ENCODE measurements at regions not wholly inside any gene's neighbourhood (a gene's known extent, or its start where the extent isn't known, plus 50 kb on each side); places are given as distances from the start of the nearest gene placed in this dataset.

DNA sequence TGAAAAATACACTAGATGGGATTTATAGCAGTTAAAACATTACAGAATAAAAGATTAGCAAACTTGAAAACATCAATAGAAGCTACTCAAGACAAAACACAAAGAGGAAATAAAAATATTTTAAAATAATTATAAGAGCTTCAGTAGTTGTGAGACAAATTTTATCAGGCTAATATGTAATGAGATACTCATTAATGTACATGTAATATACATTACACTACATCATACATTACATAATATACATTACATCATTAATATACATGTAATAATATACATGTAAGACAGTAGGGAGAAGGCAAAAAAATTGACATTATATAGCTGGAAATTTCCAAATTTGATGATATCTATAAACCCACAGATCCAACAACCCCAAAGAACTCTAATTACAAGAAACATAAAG, 249.4 kb upstream of the HMGA2 start:
- no peak overlapping the region for H3K4me2 ChIP-seq (ENCODE audit: insufficient read depth, low read length)
- H2AFZ ChIP-seq (ENCODE audit: low read depth, low read length): no peak overlapping the region
- H3K9me1 ChIP-seq (ENCODE audit: control insufficient read depth, insufficient read depth, low read length): no peaks in the 10 kb centered on the region
- ChIA-PET POLR2A (no interaction called here), CTCF (ENCODE audit: low intra/inter-chr PET ratio) (no interaction called here)
- no peak overlapping the region for H3K27ac ChIP-seq (ENCODE audit: extremely low read depth, low read depth, low read length)
- intact Hi-C loops (cut with micrococcal nuclease): no loop called here
- no TSS peak for BruUV-seq (replicated peaks)
- no peaks in the 10 kb centered on the region for H3K9me3 ChIP-seq (replicated peaks; ENCODE audit: control insufficient read depth, insufficient read depth, low read depth, low read length)
- no peaks in the 10 kb centered on the region for H3K36me3 ChIP-seq (ENCODE audit: control insufficient read depth, insufficient read depth, low read length)
- ATAC-seq: no peak
- H4K20me1 ChIP-seq (replicated peaks; ENCODE audit: control insufficient read depth, insufficient read depth, low read length): no peaks in the 10 kb centered on the region
- no peak overlapping the region for H3K4me3 ChIP-seq
- H3K4me1 ChIP-seq (replicated peaks in 1 of 2; ENCODE audit: control insufficient read depth in 2 of 2, insufficient read depth in 2 of 2, low read length in 2 of 2): no peaks in the 10 kb centered on the region
- FAIRE-seq: no peak
- H3K79me2 ChIP-seq (ENCODE audit: control insufficient read depth, insufficient read depth, low read length): no peaks in the 10 kb centered on the region
- in situ Hi-C loops (cut with MboI): no loop called here
- no peak for DNase-seq (ENCODE audit: extremely low read depth in 1 of 4, low spot score in 3 of 4)
- H3K9ac ChIP-seq (ENCODE audit: insufficient read depth in 1 of 2, low read depth in 2 of 2, low read length in 2 of 2): no peak overlapping the region
- H3K27me3 ChIP-seq (ENCODE audit: control insufficient read depth in 2 of 2, insufficient read depth in 2 of 2, low read length in 2 of 2): no peaks in the 10 kb centered on the region
- no peak for TF ChIP-seq HLTF (IDR thresholded peaks at IDR 0.05)
- no peak for TF ChIP-seq NONO (IDR thresholded peaks at IDR 0.05; ENCODE audit: low read depth in 2 of 2, low read length in 1 of 2)
- no peak for TF ChIP-seq SAFB2 (IDR thresholded peaks at IDR 0.05; ENCODE audit: borderline replicate concordance, low read depth, low read length, severe bottlenecking)
- TF ChIP-seq, protein P1, sequence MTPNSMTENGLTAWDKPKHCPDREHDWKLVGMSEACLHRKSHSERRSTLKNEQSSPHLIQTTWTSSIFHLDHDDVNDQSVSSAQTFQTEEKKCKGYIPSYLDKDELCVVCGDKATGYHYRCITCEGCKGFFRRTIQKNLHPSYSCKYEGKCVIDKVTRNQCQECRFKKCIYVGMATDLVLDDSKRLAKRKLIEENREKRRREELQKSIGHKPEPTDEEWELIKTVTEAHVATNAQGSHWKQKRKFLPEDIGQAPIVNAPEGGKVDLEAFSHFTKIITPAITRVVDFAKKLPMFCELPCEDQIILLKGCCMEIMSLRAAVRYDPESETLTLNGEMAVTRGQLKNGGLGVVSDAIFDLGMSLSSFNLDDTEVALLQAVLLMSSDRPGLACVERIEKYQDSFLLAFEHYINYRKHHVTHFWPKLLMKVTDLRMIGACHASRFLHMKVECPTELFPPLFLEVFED (CRISPR knock-in tag; conservative IDR thresholded peaks at IDR 0.05): no peak
- TF ChIP-seq, protein P2, sequence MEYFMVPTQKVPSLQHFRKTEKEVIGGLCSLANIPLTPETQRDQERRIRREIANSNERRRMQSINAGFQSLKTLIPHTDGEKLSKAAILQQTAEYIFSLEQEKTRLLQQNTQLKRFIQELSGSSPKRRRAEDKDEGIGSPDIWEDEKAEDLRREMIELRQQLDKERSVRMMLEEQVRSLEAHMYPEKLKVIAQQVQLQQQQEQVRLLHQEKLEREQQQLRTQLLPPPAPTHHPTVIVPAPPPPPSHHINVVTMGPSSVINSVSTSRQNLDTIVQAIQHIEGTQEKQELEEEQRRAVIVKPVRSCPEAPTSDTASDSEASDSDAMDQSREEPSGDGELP (CRISPR knock-in tag; IDR thresholded peaks at IDR 0.05; ENCODE audit: borderline replicate concordance): no peak
- TF ChIP-seq, protein P3, sequence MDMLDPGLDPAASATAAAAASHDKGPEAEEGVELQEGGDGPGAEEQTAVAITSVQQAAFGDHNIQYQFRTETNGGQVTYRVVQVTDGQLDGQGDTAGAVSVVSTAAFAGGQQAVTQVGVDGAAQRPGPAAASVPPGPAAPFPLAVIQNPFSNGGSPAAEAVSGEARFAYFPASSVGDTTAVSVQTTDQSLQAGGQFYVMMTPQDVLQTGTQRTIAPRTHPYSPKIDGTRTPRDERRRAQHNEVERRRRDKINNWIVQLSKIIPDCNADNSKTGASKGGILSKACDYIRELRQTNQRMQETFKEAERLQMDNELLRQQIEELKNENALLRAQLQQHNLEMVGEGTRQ (CRISPR knock-in tag; IDR thresholded peaks at IDR 0.05): no peak
- TF ChIP-seq, protein P4, sequence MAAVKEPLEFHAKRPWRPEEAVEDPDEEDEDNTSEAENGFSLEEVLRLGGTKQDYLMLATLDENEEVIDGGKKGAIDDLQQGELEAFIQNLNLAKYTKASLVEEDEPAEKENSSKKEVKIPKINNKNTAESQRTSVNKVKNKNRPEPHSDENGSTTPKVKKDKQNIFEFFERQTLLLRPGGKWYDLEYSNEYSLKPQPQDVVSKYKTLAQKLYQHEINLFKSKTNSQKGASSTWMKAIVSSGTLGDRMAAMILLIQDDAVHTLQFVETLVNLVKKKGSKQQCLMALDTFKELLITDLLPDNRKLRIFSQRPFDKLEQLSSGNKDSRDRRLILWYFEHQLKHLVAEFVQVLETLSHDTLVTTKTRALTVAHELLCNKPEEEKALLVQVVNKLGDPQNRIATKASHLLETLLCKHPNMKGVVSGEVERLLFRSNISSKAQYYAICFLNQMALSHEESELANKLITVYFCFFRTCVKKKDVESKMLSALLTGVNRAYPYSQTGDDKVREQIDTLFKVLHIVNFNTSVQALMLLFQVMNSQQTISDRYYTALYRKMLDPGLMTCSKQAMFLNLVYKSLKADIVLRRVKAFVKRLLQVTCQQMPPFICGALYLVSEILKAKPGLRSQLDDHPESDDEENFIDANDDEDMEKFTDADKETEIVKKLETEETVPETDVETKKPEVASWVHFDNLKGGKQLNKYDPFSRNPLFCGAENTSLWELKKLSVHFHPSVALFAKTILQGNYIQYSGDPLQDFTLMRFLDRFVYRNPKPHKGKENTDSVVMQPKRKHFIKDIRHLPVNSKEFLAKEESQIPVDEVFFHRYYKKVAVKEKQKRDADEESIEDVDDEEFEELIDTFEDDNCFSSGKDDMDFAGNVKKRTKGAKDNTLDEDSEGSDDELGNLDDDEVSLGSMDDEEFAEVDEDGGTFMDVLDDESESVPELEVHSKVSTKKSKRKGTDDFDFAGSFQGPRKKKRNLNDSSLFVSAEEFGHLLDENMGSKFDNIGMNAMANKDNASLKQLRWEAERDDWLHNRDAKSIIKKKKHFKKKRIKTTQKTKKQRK (IDR thresholded peaks at IDR 0.05; ENCODE audit: borderline replicate concordance, low read depth, low read length): no peak
